GM19240 (cell line): ENCODE measurements at regions not wholly inside any gene's neighbourhood (a gene's known extent, or its start where the extent isn't known, plus 50 kb on each side); places are given as distances from the start of the nearest gene placed in this dataset.
"Not testable (repeated sequence)": the region's sequence is repeated elsewhere in the genome, so short reads cannot be mapped to it uniquely, and the experiment has no call there.

Experiments
- DNase-seq: peaks from one replicate; pipeline ENCODE4 v3.0.0; 2011; ENCODE audit warnings: low spot score; ENCODE audit not compliant: insufficient read length

- no peak for DNase-seq
Measured at GRCh38 chr7:142443216-142444010, 185.6 kb upstream of the PRSS58 start.

- no peak for DNase-seq
Measured at GRCh38 chr7:142442396-142442795, 184.5 kb upstream of the PRSS58 start.

GRCh38 chr7:142440906-142441411, 183.1 kb upstream of the PRSS58 start:
- DNase-seq: no peak

- no peak for DNase-seq
Measured at GRCh38 chr7:142440219-142440905, 182.5 kb upstream of the PRSS58 start.

- DNase-seq: no peak
Measured at GRCh38 chr7:142439739-142440138, 181.9 kb upstream of the PRSS58 start.

GRCh38 chr7:142438923-142439515, 181.2 kb upstream of the PRSS58 start:
- DNase-seq: no peak

- DNase-seq: no peak
Measured at GRCh38 chr7:142438235-142438922, 180.5 kb upstream of the PRSS58 start.

- DNase-seq: no peak
Measured at GRCh38 chr7:142437741-142438140, 179.9 kb upstream of the PRSS58 start.

GRCh38 chr7:142436601-142437000, 178.7 kb upstream of the PRSS58 start:
- no peak for DNase-seq

GRCh38 chr7:142435606-142436005, 177.7 kb upstream of the PRSS58 start:
- DNase-seq: not testable (repeated sequence)

- no peak for DNase-seq
Measured at GRCh38 chr7:142434666-142435167, 176.9 kb upstream of the PRSS58 start.

GRCh38 chr7:142434133-142434532, 176.3 kb upstream of the PRSS58 start:
- not testable (repeated sequence) for DNase-seq

- DNase-seq: no peak
Measured at GRCh38 chr7:142432377-142432776, 174.5 kb upstream of the PRSS58 start.

- no peak for DNase-seq
Measured at GRCh38 chr7:142431491-142431890, 173.6 kb upstream of the PRSS58 start.

- DNase-seq: no peak
Measured at GRCh38 chr7:142428094-142428493, 170.2 kb upstream of the PRSS58 start.

GRCh38 chr7:142425281-142425680, 167.4 kb upstream of the PRSS58 start:
- no peak for DNase-seq

GRCh38 chr7:142422621-142423020, 164.8 kb upstream of the PRSS58 start:
- no peak for DNase-seq

GRCh38 chr7:142420554-142421362, 162.9 kb upstream of the PRSS58 start:
- DNase-seq: no peak

GRCh38 chr7:142418326-142418725, 160.5 kb upstream of the PRSS58 start:
- no peak for DNase-seq

GRCh38 chr7:142414915-142415314, 157.1 kb upstream of the PRSS58 start:
- no peak for DNase-seq

- DNase-seq: no peak
Measured at GRCh38 chr7:142414135-142414534, 156.3 kb upstream of the PRSS58 start.
